GM04504 (cell line): ENCODE measurements at regions not wholly inside any gene's neighbourhood (a gene's known extent, or its start where the extent isn't known, plus 50 kb on each side); places are given as distances from the start of the nearest gene placed in this dataset.
"Not testable (repeated sequence)": the region's sequence is repeated elsewhere in the genome, so short reads cannot be mapped to it uniquely, and the experiment has no call there.

Source experiments
- DNase-seq: peaks from one replicate; pipeline ENCODE4 v3.0.0-alpha.2; 2012; ENCODE audit warnings: low read depth

DNA sequence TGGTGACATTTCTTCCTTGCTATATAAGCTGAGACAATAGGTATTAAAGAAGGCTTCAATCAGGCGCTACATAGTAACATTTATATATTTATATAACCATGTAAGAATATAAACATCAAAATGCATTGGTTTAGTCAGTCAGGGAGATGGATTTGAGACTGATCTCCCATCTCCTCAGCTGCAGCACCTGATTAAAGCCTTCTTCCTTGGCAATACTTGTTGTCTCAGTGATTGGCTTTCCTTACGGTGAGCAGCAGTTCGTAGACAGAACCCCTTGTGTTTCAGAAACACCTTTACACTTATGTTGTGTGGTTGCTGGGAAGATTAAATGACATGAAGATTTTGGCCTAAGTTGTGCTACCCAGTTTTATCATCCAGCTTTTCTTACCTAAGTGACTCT lies 323.3 kb upstream of the DUSP10 start:
- no peak for DNase-seq

DNA sequence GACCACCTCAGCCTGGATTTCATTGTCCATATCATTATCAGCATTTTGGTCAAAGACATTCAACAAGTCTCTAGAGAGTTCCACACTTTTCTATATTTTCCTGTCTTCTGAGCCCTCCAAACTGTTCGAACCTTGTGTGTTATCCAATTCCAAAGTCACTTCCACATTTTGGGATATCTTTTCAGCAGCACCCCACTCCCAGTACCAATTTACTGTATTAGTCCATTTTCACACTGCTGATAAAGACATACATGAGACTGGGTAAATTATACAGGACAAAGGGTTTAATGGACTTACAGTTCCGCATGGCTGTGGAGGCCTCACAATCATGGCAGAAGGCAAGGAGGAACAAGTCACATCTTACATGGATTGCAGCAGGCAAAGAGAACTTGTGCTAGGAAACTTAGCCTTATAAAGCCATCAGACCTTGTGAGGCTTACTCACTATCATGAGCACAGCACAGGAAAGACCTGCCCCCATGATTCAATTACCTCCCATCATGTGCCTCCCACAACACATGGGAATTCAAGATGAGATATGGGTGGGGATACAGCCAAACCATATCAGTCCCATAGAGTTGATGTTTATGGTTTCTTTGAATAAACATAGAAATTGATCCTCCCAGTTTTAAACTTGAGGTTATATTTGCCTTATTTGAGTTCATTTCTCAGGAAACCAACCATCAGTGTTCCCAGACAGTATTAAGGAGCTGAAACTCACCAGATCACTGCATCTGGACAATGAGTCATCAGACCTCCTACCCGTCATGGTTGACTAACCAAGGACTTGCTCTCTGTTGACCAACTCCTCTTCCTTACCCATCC lies 322.7 kb upstream of the DUSP10 start:
- DNase-seq = peak; percentile 35

DNA sequence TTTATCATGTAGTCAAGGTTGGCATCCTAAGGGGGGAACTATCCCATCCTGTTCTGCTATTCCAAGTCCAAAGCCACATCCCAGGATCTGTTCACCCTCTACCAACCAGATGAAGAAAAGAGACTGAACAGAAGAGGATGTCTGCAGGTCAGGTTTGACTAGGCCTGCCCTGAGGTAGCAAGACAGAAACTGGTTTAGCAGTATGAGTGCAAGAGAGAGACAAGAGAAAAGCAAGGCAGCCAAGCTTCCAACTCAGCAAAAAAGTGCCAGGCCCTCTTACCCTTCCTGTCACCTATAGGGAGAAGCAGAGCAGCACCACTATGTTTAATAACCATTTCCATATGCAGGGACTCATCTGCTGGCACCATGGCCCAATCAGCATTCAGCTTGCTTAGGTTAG lies 320.8 kb upstream of the DUSP10 start:
- DNase-seq = no peak

DNA sequence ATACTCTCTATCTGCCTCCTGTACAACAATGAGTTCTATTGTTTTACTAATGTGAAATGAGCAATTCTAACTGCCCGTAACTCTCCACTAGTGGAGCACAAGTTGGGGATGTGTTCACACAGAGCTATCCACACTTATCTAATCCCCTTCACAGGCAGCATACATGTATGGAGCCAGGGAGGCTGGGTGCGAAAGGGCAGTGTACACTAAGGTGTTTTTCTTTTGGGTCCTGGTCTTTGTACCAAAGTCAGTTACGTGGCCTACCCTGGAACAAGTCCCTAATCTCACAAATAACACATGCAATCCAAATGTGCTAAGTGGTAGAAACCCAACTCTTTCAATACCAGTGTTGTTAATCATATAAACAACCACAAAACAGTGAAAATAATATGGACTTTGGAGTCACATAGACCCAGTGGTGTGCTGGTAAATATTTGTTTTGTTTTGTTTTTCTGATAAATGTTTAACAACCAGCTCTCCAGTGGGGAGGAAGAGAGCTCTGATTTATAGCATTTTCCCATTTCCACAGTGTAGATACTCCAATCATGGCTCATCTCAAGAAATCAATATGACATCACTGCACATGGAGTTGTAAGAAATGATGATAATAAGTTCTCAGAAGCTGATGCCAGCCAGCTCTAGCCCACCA lies 319.9 kb upstream of the DUSP10 start:
- DNase-seq = no peak

DNA sequence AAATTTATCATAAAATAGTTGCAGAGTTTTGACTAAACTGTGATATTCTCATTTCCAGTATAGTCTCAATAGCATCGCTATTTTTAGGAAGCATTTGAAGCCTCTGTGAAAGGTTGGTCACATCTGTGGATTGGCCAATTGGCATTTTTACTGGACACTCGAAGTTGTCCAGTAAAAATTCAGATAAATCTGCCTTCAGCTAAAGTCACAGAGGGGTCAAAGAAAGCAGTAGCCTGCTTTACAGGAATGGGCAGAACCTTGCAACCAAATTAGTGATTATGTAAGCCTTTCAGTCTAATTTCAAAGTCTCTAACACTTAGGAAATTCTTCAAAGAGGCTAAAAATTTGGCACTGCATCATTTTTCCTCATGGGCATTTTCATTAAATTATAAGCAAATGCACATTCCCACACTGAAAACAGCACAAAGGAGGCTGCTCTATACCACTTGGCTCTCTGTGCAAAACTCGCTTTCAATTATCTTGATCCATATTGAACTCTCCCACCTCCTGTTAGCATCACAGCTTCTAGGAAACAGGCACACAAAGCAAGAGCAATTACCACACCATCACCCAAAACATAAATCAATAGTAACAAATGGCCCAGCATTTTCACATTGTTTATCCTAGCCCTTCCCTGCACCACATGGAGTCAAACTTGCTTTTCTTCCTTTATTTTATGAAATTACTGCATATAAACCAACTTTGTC lies 318.5 kb upstream of the DUSP10 start:
- no peak for DNase-seq

DNA sequence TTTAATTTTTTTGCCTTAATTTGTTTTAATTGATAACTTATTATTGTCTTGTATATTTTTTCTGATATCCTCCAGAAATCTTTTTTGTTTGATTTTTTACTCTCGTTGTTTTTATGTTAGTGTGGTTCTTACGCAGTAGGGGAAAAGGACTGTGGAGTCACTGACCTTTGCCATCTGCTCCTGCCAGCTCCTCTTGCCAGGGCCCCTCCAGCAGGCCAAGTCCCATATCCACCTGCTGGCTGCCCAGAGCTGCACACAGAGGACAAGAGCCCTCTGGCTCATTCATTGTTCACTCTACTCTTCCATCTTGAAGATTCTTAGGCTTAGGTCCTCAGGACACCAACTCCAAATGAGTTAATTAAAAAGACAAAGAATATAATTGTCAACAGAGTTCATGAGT lies 316.4 kb upstream of the DUSP10 start:
- DNase-seq = no peak

DNA sequence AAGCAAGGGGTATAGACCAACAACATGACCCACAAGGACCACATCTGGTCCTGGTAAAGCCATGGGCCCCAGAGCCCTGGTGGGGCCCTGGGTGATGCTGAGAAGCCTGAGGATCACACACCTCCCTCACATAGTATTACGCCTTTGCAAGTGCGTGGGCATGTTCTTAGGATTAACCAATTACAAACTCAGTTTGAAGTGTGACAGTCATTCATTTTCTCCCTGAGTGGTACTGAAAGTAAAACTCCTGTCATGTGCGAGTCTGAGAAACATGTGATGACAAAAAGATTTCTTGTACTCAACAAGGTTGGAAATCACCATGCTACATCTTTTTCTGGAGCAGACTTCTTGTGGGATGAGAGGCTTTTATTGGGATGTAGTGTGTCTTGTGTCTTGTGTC lies 315.3 kb upstream of the DUSP10 start:
- DNase-seq = no peak

DNA sequence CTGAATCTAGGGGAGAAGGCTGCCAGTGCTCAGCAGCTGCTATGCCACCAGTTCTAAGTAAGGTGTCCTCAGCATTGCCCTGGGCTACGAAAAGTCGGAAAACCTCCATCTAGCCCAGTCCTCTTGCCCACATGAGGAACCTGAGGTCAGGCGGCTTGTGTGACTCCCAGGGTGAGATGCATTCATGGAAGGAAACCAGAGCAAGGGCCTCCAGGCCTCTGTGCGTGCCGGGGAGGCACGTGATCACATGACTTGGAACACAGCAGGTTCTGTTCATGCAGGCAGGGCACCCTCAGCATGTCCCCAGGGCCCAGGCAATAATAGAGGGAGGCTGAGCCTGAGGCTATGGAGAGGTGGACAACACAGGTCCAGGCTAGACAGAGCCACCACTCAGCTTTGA lies 312.5 kb upstream of the DUSP10 start:
- no peak for DNase-seq

DNA sequence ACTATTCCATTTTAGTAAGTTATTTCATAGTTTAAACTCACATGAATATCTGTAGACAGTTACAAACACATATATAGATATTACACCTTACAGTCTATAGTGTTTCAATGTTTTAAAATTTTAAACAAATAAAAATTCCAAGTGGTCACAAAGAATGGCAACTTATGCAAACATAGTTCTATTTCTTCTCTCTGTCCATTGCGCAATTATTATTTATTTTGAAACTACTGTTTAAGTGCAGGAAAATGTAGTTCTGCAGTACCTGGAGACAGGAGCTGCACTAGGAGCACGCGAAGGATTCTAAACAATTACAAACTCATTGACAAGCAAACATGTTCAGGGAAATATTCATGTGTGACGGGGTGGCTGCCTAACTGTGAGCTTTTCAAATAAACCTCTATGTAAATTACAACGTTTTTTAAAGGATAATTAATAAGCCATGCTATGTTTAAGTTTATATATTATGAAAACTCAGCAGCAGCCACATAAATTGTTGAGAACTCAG lies 312.0 kb upstream of the DUSP10 start:
- DNase-seq = no peak

DNA sequence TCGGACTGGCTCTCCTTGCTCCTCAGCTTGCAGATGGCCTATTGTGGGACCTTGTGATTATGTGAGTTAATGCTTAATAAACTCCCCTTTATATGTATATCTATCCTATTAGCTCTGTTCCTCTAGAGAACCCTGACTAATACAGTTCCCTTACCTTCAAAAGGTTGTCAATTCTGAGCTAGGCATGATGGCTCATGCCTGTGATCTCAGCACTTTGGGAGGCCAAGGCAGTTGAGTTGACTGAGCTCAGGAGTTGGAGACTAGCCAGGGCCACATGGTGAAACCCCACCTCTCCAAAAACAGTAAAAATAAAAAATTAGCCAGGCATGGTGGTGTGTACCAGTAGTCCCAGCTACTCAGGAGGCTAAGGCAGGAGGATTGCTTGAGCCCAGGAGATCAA lies 309.4 kb upstream of the DUSP10 start:
- DNase-seq = not testable (repeated sequence)

DNA sequence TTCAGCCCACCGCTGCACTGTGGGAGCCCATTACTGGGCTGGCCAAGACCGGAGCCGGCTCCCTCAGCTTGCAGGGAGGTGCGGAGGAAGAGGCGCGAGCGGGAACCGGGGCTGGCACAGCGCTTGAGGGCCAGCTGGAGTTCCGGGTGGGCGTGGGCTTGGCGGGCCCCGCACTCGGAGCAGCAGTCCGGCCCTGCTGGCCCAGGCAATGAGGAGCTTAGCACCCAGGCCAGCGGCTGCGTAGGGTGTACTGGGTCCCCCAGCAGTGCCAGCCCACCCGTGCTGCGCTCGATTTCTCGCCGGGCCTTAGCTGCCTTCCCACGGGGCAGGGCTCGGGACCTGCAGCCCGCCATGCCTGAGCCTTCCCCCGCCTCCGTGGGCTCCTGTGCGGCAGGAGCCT lies 307.8 kb upstream of the DUSP10 start:
- DNase-seq = not testable (repeated sequence)

DNA sequence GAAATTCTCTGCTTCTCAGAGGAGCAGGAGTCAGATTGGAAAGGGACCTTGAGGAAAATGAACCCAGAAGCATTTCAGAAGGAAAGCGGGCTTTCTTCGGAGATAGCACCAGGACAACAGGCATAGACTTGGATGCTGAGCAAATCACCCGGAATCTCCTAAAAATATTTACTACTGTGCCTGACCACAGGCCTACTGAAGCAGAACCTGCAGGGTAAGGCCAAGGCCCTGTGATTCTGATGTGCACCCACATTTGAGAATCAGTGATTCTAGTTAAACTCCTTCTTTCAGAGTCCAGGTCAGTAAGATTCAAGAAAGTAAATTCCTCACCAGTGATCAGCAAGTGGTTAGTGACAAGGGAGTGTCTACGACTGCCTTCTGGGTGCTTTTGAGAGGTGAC lies 307.3 kb upstream of the DUSP10 start:
- DNase-seq = no peak

DNA sequence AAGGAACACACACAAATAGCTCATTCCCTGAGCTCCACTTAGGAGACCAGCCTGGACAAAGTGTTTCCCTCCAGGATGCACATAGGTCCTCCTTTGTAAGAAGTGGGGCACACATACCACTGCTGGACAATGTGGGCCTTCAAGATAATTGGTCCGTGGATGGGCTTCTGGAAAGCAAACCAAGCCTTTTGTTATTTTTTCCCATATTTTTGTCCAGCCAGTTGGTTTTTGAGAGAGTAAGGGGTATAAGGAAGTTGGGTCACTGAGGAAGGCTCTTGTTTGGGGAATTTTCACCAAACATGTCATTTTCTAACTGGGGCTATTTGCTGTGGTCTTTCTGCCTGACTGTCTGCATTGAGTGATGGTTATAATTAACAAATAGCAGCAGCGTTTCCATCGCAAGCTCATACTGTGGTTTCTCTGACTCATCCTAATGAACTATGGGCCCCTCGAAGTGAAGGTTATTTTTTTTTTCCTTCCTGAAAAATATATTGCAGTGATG lies 306.3 kb upstream of the DUSP10 start:
- peak; percentile 24 for DNase-seq

DNA sequence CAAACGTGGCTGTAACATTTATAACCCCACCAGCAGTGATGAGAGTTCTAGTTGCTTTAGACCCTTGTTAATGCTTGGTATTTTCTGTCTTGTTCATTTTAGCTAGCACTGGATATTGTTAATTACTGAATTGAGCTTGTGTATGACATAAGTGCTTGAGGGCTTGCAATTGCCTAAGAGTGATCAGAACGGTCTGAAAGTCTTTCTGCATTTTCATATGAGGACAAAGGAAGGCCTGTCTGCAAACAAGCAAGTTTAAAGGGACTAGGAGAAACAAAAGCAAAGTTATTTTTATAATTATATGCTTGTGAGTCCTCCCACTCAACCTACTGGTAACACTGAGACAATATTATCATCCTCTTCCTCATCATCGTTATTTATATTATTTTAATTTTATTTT lies 305.5 kb upstream of the DUSP10 start:
- no peak for DNase-seq

DNA sequence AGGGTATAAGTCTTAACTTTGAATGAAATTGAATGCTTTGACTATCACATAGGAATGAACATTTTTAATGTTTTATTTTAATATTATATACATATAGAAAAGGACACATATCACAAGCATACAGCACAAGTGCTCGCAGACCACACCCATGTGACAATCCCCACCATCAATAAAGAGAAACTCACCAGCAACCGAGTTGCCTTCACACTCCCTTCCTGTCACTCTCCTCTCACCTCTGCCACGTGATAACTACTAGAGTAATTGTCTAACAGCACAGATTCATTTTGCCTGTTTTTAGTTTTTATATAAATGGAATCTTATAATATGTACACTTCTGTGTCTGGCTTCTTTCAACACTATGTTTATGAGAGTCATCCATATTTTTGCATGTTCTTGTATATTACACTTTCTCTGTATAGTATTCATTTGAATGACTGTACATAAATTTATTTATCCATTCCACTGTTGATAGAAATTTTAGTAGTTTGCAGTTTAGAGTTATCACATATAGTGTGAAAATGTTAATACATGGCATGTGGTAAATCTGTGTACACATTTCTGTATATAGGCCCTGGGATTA lies 304.9 kb upstream of the DUSP10 start:
- no peak for DNase-seq

DNA sequence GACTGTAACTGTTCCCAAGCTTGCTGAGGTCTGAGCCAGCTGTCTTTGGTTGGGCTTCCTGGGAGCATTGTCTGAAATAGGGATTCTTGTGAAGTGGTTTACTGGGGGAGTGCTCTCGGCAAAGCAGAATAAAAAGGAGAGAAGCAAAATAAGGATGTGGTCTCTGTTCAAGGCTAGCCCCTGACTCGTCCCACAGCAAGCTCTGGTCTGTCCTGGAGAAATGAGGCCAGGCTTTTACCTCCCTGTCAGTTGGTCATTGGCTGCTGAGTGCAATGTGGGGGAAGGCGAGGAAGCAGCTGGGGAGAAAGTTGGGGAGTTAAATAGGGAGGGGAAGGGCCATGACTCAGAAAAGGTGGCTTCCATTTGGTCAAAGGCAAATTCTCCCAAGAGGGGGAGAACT lies 303.9 kb upstream of the DUSP10 start:
- DNase-seq = no peak

DNA sequence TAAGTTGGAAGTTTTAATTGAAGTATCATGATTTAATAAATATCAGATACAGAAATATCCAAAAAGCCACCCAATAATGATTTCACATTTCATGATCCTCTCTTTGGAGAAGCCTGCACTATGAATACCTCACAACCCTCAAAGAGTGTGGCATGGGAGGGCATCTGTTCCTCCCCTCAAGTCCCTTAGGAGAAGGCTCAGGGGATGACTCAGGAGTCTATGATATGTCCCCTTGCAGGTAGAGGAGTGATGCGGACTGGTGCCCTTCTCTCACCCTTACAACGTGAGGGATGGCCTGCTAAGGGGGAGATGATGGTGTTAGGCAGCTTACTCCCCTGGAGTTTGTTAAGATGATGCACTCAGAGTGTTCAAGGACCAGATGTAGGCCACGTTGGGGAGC lies 303.3 kb upstream of the DUSP10 start:
- no peak for DNase-seq

DNA sequence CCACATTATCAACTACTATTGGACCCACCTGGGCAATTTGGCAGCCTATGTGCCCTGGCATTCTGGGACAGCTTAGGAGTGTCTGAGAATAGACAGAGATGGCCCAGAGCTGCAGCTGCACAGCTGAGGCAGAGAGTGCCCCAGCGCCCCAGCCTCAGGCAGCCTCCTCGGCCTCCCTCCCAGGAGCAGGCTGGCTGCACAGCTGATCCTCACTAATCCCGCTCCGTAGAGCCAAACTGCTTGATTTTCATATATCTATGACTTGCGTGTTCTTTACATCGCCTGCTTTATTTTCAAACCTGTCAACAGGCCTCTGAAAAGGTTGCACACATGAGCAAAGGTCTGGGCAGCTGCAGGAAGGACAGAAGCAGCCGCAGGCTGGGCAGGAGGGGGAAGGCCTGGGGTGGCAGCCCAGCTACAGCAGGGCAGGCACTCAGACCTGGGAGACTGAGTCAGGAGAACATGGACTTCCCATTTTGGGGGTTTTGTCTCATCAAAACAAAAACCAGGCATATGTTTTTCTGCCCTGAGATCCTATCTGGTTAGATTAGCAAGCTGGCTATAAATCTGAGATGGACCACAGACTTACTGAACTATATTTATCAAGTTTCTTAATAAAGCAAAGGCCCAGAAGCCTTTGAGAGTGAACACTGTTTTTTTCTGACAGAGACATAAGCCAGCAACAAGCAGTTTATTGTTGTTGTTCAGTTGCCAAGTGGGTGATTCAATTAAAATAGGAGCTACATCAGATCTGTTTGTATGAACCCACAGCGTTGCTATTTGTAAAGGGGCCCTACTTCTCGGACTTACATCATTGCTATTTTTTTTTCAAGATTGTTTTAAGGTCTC lies 301.8 kb upstream of the DUSP10 start:
- peak; percentile 87 for DNase-seq

DNA sequence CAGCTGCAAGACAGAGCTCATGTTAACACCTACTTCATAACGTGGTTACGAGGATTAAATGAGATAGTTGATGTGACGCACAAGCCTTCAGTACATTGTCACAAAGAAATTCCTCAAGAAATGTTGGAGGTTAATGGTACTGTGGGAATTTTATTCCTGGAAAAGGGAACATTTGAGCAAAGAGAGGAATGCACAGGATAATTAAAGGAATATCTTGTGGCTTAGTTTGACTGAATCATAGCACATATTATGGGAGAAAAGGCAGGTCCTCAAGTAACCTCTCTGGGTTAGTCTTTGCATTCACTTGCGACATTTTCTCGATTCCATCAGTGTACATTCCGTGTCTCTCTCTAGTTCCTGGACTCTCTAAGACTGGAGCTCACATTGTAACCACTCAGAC lies 300.2 kb upstream of the DUSP10 start:
- DNase-seq = peak; percentile 26

DNA sequence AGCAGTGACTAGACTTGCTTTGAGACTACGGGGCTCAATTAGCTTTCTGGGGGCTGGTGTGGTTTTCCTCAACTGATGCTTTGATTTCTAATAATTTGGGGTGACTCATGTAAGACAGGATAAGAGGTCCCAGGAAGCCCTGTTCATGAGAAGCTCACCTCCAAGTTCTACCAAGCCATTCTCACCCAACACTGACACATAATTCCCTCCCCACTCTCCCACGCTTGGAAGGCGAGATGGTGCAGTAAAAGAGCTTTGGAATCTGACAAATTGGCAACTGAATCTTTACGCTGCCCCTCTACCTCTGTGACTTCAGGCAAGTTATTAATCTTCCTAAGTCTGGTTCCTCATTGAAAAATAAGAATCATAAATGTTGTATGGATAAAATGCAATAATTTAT lies 299.1 kb upstream of the DUSP10 start:
- DNase-seq = no peak

DNA sequence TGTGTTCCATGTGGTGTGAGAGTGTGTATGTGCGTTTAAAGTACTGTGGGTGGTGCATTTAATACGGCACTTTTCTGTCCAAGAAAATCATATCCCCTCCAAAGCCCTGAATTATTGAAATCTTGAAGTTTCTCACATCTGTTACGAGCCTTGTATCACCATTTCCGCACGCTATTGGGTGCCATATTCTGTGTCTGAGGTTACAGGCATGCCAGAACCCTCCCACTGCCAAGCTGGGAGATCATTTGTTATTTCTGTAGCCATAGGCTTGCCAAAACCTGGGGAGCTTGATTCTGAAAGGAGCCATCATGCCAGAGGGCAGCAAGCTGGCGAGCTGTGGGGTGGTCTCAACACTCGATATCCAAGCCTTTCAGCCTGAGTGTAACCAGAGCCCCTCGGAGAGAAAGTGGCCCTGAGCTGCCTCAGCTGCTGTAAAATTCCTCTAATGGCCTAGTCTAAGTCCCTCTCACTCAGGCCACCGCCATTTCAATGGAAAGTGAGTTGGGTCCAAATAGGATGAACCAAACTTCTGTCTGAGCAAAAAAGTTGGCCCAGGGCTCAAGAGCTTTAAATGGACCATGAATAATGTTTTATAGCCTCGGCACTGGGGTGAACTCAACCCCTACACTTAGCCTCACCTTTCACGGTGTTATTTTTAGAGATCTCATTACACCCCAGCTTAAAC lies 298.4 kb upstream of the DUSP10 start:
- no peak for DNase-seq
